Mucosa of descending colon (tissue), 3 donors: ENCODE measurements at regions not wholly inside any gene's neighbourhood (a gene's known extent, or its start where the extent isn't known, plus 50 kb on each side); places are given as distances from the start of the nearest gene placed in this dataset.
A peak's percentile ranks its signal among the peaks of the same experiment; 100 is the strongest.

Experiments used
- ATAC-seq: fragments of 200-7000 bp; cut with Tn5 transposase; one replicate; pipeline ENCODE4 v1.9.1; 2020; ENCODE audit warnings: mild to moderate bottlenecking, moderate library complexity
- DNase-seq, 3 donors: peaks; one replicate each; pipeline ENCODE4 v3.0.0-alpha.2; 2020
- H3K36me3 ChIP-seq: fragments of 200-600 bp; one replicate; pipeline ENCODE4 v1.8.0; 2021; ENCODE audit warnings: low read depth, mild to moderate bottlenecking
- H3K4me1 ChIP-seq: fragments of 200-600 bp; one replicate; pipeline ENCODE4 v1.8.0; 2021; ENCODE audit warnings: low read depth, mild to moderate bottlenecking
- H3K4me3 ChIP-seq: fragments of 200-600 bp; one replicate; pipeline ENCODE4 v1.8.0; 2021; ENCODE audit warnings: mild to moderate bottlenecking
- H3K9me3 ChIP-seq: fragments of 200-600 bp; one replicate; pipeline ENCODE4 v1.8.0; 2021; ENCODE audit warnings: mild to moderate bottlenecking
- intact Hi-C, 2 donors: fragments of 100-400 bp; cut with DNase I in 1 of 2; cut with micrococcal nuclease in 1 of 2; formaldehyde crosslinking; loops; one replicate each; pipeline versions ENCODE4 v1.11.0 to v1.11.1; 2022; cut with DNase I, micrococcal nuclease
- TF ChIP-seq, protein P1 (sequence below): fragments of 200-600 bp; IDR thresholded peaks from one replicate; pipeline ENCODE4 v1.8.0; 2022; ENCODE audit warnings: antibody characterized with exemption, mild to moderate bottlenecking
- donor health status: DM: no; HTN: no; CAD: no; lungs with moderate emphysema.
- donor health status: DM: no; HTN: no; CAD: no.
- donor health status: DM: no; HTN: yes; CAD: no.

DNA sequence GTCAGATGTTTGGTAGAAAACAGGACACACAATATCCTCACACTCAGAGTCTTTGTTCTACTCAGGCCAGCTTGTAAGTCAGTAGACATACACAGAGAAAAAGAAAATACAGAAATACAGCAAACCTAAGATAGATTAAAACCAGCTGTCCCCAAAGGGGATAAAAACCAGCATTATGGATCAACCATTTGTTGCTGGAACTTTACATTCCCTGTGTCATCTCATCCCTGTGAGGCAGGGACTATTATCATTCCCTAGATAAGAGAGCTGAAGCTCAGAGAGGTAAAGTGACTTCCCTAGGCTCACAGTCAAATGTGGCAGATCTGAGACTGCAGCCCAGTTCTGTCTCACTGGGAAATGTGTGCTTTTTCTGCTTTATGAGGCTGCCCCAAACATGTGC, 80.7 kb downstream of the DMRTA2 start:
- TF ChIP-seq, protein P1, sequence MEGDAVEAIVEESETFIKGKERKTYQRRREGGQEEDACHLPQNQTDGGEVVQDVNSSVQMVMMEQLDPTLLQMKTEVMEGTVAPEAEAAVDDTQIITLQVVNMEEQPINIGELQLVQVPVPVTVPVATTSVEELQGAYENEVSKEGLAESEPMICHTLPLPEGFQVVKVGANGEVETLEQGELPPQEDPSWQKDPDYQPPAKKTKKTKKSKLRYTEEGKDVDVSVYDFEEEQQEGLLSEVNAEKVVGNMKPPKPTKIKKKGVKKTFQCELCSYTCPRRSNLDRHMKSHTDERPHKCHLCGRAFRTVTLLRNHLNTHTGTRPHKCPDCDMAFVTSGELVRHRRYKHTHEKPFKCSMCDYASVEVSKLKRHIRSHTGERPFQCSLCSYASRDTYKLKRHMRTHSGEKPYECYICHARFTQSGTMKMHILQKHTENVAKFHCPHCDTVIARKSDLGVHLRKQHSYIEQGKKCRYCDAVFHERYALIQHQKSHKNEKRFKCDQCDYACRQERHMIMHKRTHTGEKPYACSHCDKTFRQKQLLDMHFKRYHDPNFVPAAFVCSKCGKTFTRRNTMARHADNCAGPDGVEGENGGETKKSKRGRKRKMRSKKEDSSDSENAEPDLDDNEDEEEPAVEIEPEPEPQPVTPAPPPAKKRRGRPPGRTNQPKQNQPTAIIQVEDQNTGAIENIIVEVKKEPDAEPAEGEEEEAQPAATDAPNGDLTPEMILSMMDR: no peak
- ATAC-seq (no peak), DNase-seq (no peak)
- Histone ChIP-seq H3K4me1 (no peaks in the 10 kb centered on the region), H3K9me3 (no peaks in the 10 kb centered on the region), H3K4me3 (no peak overlapping the region), H3K36me3 (no peaks in the 10 kb centered on the region)
- intact Hi-C loops: no loop called here

DNA sequence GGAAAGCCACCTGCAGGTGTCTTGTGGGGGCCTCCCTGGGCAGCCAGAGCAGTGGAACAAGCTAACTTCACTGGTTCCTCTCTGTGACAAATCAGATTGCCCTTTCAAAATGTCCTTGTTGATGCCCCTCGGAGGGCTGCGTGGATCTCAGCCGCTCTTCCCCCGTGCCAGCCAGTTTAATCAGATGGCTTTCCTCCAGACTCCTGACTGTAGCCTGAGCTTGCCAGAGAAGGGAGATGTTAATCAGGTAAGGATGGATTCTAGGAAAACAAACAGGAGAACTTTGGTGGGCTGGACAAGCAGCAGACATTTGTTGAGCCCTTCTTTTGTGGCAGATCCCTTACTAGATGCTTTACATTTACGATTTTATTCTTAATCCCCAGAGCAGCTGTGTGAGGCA, 88.2 kb downstream of the DMRTA2 start:
- no peak for ATAC-seq
- H3K36me3 ChIP-seq: no peaks in the 10 kb centered on the region
- DNase-seq: no peak
- no peaks in the 10 kb centered on the region for H3K4me1 ChIP-seq
- H3K9me3 ChIP-seq: no peaks in the 10 kb centered on the region
- TF ChIP-seq, protein P1: no peak
- intact Hi-C loops: no loop called here
- no peak overlapping the region for H3K4me3 ChIP-seq

DNA sequence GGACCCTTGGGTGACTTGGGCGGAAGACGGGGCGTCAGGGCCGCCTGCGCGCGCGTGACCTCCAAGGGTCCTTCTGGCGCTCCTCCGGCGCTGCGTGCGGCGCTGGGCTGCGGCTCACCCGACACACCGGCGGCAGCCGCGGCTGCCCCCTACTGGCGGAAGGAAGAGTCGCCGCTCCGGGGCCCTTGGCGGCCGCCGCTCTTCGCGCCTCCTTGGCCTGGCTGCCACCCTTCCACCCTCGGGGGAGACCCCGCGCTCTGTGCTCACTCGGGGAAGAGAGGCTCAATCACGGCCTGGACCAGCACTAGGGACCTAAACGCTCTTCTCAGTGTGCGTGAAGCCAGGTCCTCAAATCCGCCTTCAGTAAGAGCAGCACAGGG, 89.7 kb downstream of the DMRTA2 start:
- ATAC-seq (peak; percentile 92), DNase-seq (peak; percentile 61 to 83 (median 74))
- H3K4me1 ChIP-seq: peaks cover 6% of the 10 kb centered on the region
- no peak overlapping the region for H3K4me3 ChIP-seq
- intact Hi-C loops: no loop called here
- TF ChIP-seq, protein P1: peak; percentile 76
- H3K9me3 ChIP-seq: no peaks in the 10 kb centered on the region
- H3K36me3 ChIP-seq: no peaks in the 10 kb centered on the region

DNA sequence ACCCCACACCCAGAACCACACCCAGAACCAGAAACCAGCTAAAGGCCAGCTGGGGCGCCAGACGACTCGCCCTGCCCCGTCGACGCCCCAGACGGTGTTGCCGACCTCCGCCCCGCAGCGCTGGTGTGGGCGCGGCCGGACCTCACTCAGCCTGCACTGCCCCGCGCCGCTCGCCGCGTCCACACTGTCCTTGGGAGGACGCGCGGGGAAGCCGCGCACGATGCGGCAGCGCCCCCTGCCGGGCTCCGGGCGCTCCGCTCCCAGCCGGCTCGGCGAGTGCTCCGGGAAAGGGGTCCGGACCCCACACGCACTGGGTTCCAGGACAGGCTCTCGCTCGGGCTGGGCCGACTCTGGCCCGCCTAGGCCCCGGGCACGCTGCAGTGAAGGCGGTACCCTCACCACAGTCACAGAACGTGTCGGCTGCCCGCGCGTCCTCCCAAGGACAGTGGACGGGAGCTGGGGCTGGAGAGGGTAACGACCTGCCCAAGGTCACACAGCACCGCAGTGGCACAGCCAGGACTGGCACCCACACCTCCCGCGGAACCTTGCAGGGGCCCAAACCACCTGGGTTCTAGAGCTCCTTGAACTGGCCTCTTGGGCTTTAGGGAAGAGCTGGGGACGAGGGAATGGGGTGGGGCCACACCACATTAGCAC, 90.2 kb downstream of the DMRTA2 start:
- intact Hi-C loops: no loop called here
- TF ChIP-seq, protein P1: peak; percentile 83
- ATAC-seq: peak; percentile 93

DNA sequence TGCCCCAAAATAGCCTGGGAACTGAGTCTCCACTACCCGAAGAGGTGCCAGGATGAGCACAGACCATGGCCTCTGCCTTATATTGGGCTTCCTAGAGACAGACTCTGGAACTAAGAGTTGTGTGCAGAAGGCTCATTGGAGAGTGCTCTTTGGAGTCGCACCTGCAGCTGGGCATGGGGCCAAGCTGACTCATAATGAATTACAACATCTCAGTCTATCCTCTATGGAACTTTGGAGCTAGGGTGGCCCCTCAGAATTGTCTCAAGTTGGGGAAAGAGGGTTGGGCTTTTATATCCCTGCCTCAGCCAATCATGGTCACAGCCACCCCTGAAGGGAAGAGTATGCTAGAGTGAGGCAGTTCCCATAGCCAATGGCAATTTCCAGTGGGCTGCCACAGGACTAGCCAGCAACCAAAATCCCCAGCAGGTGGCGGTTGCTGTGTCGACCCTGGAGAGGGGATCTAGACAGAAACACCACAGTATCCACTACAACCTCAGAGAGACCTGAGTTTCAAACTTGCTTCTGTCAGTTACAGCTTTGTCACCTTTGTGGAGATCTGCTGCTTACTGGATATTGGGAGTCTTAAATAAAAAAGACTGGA, 93.8 kb downstream of the DMRTA2 start:
- Histone ChIP-seq H3K4me3 (no peak overlapping the region), H3K36me3 (no peaks in the 10 kb centered on the region), H3K4me1 (peaks cover 6% of the 10 kb centered on the region), H3K9me3 (no peaks in the 10 kb centered on the region)
- TF ChIP-seq, protein P1: no peak
- intact Hi-C loops: no loop called here
- peak; percentile 69 for ATAC-seq
- peak; percentile 63 to 87 (median 75) for DNase-seq

More for the DNA sequence above, 90.2 kb downstream of the DMRTA2 start:
- no peaks in the 10 kb centered on the region for H3K9me3 ChIP-seq
- peak overlapping the region; percentile 6 for H3K4me3 ChIP-seq
- H3K36me3 ChIP-seq: no peaks in the 10 kb centered on the region
- H3K4me1 ChIP-seq: peaks cover 6% of the 10 kb centered on the region
- DNase-seq: peak; percentile 63 to 87 (median 71)
